ENCODE measurements at regions not wholly inside any gene's neighbourhood (a gene's known extent, or its start where the extent isn't known, plus 50 kb on each side); places are given as distances from the start of the nearest gene placed in this dataset.

DNA sequence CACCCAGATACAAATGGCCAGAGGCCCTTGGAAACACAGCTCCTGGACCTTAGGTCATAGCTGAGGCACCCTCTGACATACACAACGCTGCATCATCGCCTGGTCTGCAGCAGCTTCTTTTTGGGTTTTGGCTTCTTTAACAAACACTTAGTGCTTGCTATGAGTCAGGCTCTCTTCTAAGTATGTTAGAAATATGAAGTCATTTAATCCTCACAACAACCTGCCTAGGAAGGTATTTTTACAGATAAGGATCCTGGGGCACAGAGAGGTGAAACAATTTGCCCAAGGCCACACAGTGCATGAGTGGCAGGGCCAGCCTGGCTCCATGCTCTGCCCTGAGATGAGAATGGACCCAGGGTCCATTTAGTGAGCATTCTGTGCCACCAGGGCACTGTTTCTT lies 96.6 kb downstream of the TMEM17 start:
- in situ Hi-C loops (cut with MboI), result no loop called here
- no peak overlapping the region for H3K4me3 ChIP-seq
- no peak overlapping the region for H3K27ac ChIP-seq (ENCODE audit: extremely low read depth, low read depth, low read length)
- ATAC-seq, result peak; percentile 16; the same call in 2 of the 3 replicates
- no peak overlapping the region for H3K4me2 ChIP-seq (ENCODE audit: insufficient read depth, low read length)
- H3K36me3 ChIP-seq (ENCODE audit: control insufficient read depth, insufficient read depth, low read length), result no peaks in the 10 kb centered on the region
- no peak overlapping the region for H2AFZ ChIP-seq (ENCODE audit: low read depth, low read length)
- no TSS peak for BruUV-seq (replicated peaks)
- no peaks in the 10 kb centered on the region for H3K9me3 ChIP-seq (replicated peaks; ENCODE audit: control insufficient read depth, insufficient read depth, low read depth, low read length)
- ChIA-PET POLR2A (no interaction called here), CTCF (ENCODE audit: low intra/inter-chr PET ratio) (interaction anchor here (3.9 kb wide), 1 partner anchor 491 kb away, joined by 37 read pairs; no protein-coding TSS in a partner anchor)
- no peaks in the 10 kb centered on the region for H3K79me2 ChIP-seq (ENCODE audit: control insufficient read depth, insufficient read depth, low read length)
- H3K4me1 ChIP-seq (replicated peaks in 1 of 2; ENCODE audit: control insufficient read depth in 2 of 2, insufficient read depth in 2 of 2, low read length in 2 of 2), result peaks cover 3 to 9% of the 10 kb centered on the region in 2 experiments; a peak in 3 of 5 replicates
- no peaks in the 10 kb centered on the region for H4K20me1 ChIP-seq (replicated peaks; ENCODE audit: control insufficient read depth, insufficient read depth, low read length)
- no peak for FAIRE-seq
- H3K27me3 ChIP-seq (ENCODE audit: control insufficient read depth in 2 of 2, insufficient read depth in 2 of 2, low read length in 2 of 2), result no peaks in the 10 kb centered on the region
- H3K9ac ChIP-seq (ENCODE audit: insufficient read depth in 1 of 2, low read depth in 2 of 2, low read length in 2 of 2), result no peak overlapping the region
- TF ChIP-seq RB1 (IDR thresholded peaks at IDR 0.05; ENCODE audit: low read depth), result no peak
- peak; percentile 53 for TF ChIP-seq ZFP36 (IDR thresholded peaks at IDR 0.05; ENCODE audit: low read depth, low read length, partially characterized antibody)
- no peak for TF ChIP-seq JUND (IDR thresholded peaks at IDR 0.05; ENCODE audit: borderline replicate concordance, low read depth, low read length)
- TF ChIP-seq JUND (tag; IDR thresholded peaks at IDR 0.05; ENCODE audit: borderline replicate concordance, low read depth, low read length), result no peak
- WGBS (ENCODE audit: insufficient coverage, low coverage, missing lambda C conversion rate), result 44% methylated on average over 2 of the region's 2 CpGs
- intact Hi-C loops (cut with micrococcal nuclease), result no loop called here
- DNase-seq (ENCODE audit: extremely low read depth in 1 of 4, low spot score in 3 of 4), result peak in 1 of 4 experiments; percentile 19
- no peaks in the 10 kb centered on the region for H3K9me1 ChIP-seq (ENCODE audit: control insufficient read depth, insufficient read depth, low read length)

DNA sequence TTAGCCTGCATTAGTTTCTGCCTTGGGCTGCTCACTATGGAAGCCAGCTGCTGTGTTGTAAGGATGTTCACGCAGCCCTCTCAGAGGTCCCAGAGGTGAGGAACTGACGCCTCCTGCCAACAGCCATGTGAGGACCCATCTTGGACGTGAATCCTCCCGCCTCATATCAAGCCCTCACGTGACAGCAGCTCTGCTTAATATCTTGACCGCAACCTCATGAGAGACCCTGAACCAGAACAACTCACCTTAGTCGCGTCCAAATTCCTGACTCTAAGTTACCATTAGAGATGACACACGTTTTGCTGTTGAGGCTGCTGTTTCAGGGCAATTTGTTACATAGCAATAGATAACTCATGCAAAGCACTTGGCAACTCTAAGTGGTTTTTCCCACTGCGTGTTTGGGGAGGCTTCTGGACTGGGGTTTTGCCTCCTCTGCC lies 97.7 kb downstream of the TMEM17 start:
- Histone ChIP-seq H3K9ac (ENCODE audit: insufficient read depth in 1 of 2, low read depth in 2 of 2, low read length in 2 of 2) (no peak overlapping the region; a peak in 1 of 4 replicates), H3K9me3 (replicated peaks; ENCODE audit: control insufficient read depth, insufficient read depth, low read depth, low read length) (no peaks in the 10 kb centered on the region), H3K9me1 (ENCODE audit: control insufficient read depth, insufficient read depth, low read length) (no peaks in the 10 kb centered on the region), H3K36me3 (ENCODE audit: control insufficient read depth, insufficient read depth, low read length) (no peaks in the 10 kb centered on the region), H3K4me1 (replicated peaks in 1 of 2; ENCODE audit: control insufficient read depth in 2 of 2, insufficient read depth in 2 of 2, low read length in 2 of 2) (peaks cover 3 to 9% of the 10 kb centered on the region in 2 experiments; a peak in 3 of 5 replicates), H4K20me1 (replicated peaks; ENCODE audit: control insufficient read depth, insufficient read depth, low read length) (no peaks in the 10 kb centered on the region), H3K79me2 (ENCODE audit: control insufficient read depth, insufficient read depth, low read length) (no peaks in the 10 kb centered on the region), H3K27ac (ENCODE audit: extremely low read depth, low read depth, low read length) (no peak overlapping the region), H3K4me2 (ENCODE audit: insufficient read depth, low read length) (no peak overlapping the region), H3K4me3 (no peak overlapping the region), H2AFZ (ENCODE audit: low read depth, low read length) (no peak overlapping the region), H3K27me3 (ENCODE audit: control insufficient read depth in 2 of 2, insufficient read depth in 2 of 2, low read length in 2 of 2) (no peaks in the 10 kb centered on the region)
- no TSS peak for BruUV-seq (replicated peaks)
- WGBS (ENCODE audit: insufficient coverage, low coverage, missing lambda C conversion rate), result 61% methylated on average over 10 of the region's 10 CpGs
- ATAC-seq (no peak), DNase-seq (ENCODE audit: extremely low read depth in 1 of 4, low spot score in 3 of 4) (no peak), FAIRE-seq (no peak)
- intact Hi-C loops (cut with micrococcal nuclease) (no loop called here), in situ Hi-C loops (cut with MboI) (no loop called here)
- TF ChIP-seq THRAP3 (IDR thresholded peaks at IDR 0.05; ENCODE audit: borderline replicate concordance), result no peak
- TF ChIP-seq, protein P1, sequence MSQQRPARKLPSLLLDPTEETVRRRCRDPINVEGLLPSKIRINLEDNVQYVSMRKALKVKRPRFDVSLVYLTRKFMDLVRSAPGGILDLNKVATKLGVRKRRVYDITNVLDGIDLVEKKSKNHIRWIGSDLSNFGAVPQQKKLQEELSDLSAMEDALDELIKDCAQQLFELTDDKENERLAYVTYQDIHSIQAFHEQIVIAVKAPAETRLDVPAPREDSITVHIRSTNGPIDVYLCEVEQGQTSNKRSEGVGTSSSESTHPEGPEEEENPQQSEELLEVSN (IDR thresholded peaks at IDR 0.05; ENCODE audit: borderline replicate concordance in 1 of 2, extremely low read depth in 1 of 2, insufficient read depth in 1 of 2, insufficient read length in 1 of 2, low read depth in 1 of 2, low read length in 1 of 2, poor library complexity in 1 of 2, severe bottlenecking in 1 of 2), result peak in 1 of 2 experiments; percentile 6
- POLR2A ChIA-PET, result interaction anchor here (0.6 to 2.3 kb wide), 2 partner anchors 10 to 34 kb away, joined by 4 to 6 read pairs; no protein-coding TSS in a partner anchor
- CTCF ChIA-PET (ENCODE audit: low intra/inter-chr PET ratio), result no interaction called here
